K562 (cell line): ENCODE measurements at regions not wholly inside any gene's neighbourhood (a gene's known extent, or its start where the extent isn't known, plus 50 kb on each side); places are given as distances from the start of the nearest gene placed in this dataset.
"Not testable (repeated sequence)": the region's sequence is repeated elsewhere in the genome, so short reads cannot be mapped to it uniquely, and the experiment has no call there.

ENCODE experiments used
- BRF2 ChIP-seq: IDR thresholded peaks from 3 replicates; pipeline ENCODE4 v1.6.1; 2011; ENCODE audit warnings: borderline replicate concordance, mild to moderate bottlenecking; ENCODE audit not compliant: insufficient read length, insufficient read depth
- CCNT2 ChIP-seq: IDR thresholded peaks from 2 replicates; pipeline ENCODE4 v1.6.1; 2011; ENCODE audit warnings: borderline replicate concordance, low read depth, mild to moderate bottlenecking, moderate library complexity, mixed read lengths, low read length; ENCODE audit not compliant: insufficient read length; ENCODE audit errors: extremely low read depth
- DDX20 ChIP-seq: fragments of 450-650 bp; IDR thresholded peaks from 2 replicates; pipeline ENCODE4 v1.6.1; 2016; ENCODE audit warnings: missing genetic modification characterization, low read depth, mild to moderate bottlenecking, missing compliant biosample characterization, moderate library complexity
- MAX ChIP-seq: sonication (generic); formaldehyde crosslinking; IDR thresholded peaks from 2 replicates; pipeline ENCODE4 v1.9.0; 2022; ENCODE audit warnings: mild to moderate bottlenecking, missing genetic modification reagents
- NFYB ChIP-seq: IDR thresholded peaks from 2 replicates; pipeline ENCODE4 v1.6.1; 2011; ENCODE audit warnings: mild to moderate bottlenecking, moderate library complexity; ENCODE audit not compliant: insufficient read length; ENCODE audit errors: extremely low read depth
- PRMT5 ChIP-seq: sonication (generic); formaldehyde crosslinking; IDR thresholded peaks from 2 replicates; pipeline ENCODE4 v1.5.0; 2020; ENCODE audit warnings: missing genetic modification reagents
- RFX5 ChIP-seq: IDR thresholded peaks from 2 replicates; pipeline ENCODE4 v1.6.1; 2011; ENCODE audit warnings: low read depth, mild to moderate bottlenecking, improper control_type of control experiment, low read length
- SOX6 ChIP-seq: fragments of 450-650 bp; IDR thresholded peaks from 2 replicates; pipeline ENCODE4 v1.6.1; 2014; ENCODE audit warnings: mild to moderate bottlenecking
- YY1 ChIP-seq, 3 experiments: IDR thresholded peaks; 2 replicates each; pipeline ENCODE4 v1.6.1; 2011; ENCODE audit warnings: low read length in 2 of 3, mild to moderate bottlenecking in 2 of 3, moderate library complexity in 2 of 3, borderline replicate concordance in 1 of 3, control low read depth in 1 of 3, low read depth in 1 of 3; ENCODE audit not compliant: insufficient read depth in 3 of 3, insufficient replicate concordance in 2 of 3, control insufficient read depth in 1 of 3, insufficient read length in 1 of 3; ENCODE audit errors: extremely low read depth in 1 of 3
- ZNF263 ChIP-seq: sonication (generic); formaldehyde crosslinking; IDR thresholded peaks from 2 replicates; pipeline ENCODE4 v1.8.0; 2022; ENCODE audit warnings: mild to moderate bottlenecking, missing genetic modification reagents, borderline replicate concordance

GRCh38 chr5:100346269-100346668 is 188.9 kb upstream of the FAM174A start:
- not testable (repeated sequence) for TF ChIP-seq MAX (CRISPR knock-in tag); PRMT5 (CRISPR knock-in tag); NFYB; CCNT2; ZNF263 (CRISPR knock-in tag); DDX20 (tag); SOX6; BRF2; YY1 (IDR thresholded peaks at IDR 0.05; ENCODE audit: borderline replicate concordance in 1 of 3, control insufficient read depth in 1 of 3, extremely low read depth in 1 of 3, insufficient read depth in 3 of 3, insufficient read length in 1 of 3, insufficient replicate concordance in 2 of 3, low read depth in 1 of 3, low read length in 2 of 3); RFX5
